ENCODE measurements at regions not wholly inside any gene's neighbourhood (a gene's known extent, or its start where the extent isn't known, plus 50 kb on each side); places are given as distances from the start of the nearest gene placed in this dataset.

DNA sequence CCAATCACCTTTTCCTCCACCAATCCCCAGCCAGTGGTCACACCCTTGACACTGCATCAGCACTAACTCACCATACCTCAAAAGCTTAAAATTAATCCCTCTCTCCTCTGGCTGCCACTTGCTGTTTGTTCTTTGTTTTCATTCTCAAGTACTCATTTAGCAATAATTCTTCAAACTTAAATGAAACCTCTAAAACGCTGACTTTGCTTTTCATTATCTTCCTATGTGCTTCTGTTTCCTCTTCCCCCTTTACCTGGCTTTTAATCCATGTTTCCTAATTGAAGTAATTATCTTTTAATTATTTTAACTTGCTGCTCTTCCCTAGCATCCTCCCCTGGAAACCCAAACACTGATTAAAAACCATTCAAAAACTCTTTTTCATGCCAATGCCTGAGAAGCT, 348.9 kb upstream of the MEOX2 start (continued):
- TF ChIP-seq, protein P1, sequence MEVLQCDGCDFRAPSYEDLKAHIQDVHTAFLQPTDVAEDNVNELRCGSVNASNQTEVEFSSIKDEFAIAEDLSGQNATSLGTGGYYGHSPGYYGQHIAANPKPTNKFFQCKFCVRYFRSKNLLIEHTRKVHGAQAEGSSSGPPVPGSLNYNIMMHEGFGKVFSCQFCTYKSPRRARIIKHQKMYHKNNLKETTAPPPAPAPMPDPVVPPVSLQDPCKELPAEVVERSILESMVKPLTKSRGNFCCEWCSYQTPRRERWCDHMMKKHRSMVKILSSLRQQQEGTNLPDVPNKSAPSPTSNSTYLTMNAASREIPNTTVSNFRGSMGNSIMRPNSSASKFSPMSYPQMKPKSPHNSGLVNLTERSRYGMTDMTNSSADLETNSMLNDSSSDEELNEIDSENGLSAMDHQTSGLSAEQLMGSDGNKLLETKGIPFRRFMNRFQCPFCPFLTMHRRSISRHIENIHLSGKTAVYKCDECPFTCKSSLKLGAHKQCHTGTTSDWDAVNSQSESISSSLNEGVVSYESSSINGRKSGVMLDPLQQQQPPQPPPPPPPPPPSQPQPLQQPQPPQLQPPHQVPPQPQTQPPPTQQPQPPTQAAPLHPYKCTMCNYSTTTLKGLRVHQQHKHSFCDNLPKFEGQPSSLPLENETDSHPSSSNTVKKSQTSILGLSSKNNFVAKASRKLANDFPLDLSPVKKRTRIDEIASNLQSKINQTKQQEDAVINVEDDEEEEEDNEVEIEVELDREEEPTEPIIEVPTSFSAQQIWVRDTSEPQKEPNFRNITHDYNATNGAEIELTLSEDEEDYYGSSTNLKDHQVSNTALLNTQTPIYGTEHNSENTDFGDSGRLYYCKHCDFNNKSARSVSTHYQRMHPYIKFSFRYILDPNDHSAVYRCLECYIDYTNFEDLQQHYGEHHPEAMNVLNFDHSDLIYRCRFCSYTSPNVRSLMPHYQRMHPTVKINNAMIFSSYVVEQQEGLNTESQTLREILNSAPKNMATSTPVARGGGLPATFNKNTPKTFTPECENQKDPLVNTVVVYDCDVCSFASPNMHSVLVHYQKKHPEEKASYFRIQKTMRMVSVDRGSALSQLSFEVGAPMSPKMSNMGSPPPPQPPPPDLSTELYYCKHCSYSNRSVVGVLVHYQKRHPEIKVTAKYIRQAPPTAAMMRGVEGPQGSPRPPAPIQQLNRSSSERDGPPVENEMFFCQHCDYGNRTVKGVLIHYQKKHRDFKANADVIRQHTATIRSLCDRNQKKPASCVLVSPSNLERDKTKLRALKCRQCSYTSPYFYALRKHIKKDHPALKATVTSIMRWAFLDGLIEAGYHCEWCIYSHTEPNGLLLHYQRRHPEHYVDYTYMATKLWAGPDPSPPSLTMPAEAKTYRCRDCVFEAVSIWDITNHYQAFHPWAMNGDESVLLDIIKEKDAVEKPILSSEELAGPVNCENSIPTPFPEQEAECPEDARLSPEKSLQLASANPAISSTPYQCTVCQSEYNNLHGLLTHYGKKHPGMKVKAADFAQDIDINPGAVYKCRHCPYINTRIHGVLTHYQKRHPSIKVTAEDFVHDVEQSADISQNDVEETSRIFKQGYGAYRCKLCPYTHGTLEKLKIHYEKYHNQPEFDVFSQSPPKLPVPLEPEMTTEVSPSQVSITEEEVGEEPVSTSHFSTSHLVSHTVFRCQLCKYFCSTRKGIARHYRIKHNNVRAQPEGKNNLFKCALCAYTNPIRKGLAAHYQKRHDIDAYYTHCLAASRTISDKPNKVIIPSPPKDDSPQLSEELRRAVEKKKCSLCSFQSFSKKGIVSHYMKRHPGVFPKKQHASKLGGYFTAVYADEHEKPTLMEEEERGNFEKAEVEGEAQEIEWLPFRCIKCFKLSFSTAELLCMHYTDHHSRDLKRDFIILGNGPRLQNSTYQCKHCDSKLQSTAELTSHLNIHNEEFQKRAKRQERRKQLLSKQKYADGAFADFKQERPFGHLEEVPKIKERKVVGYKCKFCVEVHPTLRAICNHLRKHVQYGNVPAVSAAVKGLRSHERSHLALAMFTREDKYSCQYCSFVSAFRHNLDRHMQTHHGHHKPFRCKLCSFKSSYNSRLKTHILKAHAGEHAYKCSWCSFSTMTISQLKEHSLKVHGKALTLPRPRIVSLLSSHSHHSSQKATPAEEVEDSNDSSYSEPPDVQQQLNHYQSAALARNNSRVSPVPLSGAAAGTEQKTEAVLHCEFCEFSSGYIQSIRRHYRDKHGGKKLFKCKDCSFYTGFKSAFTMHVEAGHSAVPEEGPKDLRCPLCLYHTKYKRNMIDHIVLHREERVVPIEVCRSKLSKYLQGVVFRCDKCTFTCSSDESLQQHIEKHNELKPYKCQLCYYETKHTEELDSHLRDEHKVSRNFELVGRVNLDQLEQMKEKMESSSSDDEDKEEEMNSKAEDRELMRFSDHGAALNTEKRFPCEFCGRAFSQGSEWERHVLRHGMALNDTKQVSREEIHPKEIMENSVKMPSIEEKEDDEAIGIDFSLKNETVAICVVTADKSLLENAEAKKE (CRISPR knock-in tag; IDR thresholded peaks at IDR 0.05) = no peak

DNA sequence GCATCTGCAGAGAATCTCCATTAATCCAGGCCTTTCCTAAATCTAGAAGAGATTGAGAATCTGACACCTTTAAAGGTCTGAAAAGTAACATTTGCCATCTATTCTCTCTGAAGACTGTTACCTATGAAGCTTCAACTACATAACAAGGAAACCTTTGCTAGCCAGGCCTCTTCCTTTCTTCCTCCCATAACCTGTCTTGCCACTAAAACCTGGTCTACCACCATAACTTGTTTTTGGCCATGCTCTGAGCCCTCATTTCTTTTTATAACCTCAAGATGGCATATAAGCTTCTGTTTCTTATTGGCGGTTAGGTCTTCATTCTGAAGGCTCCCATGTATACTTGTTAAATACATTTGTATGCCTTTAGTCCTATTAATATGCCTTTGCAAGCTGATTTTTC, 348.4 kb upstream of the MEOX2 start:
- no peaks in the 10 kb centered on the region for H3K27me3 ChIP-seq (ENCODE audit: insufficient read depth)
- no peaks in the 10 kb centered on the region for H3K79me2 ChIP-seq (replicated peaks; ENCODE audit: insufficient read depth)
- Mint-ChIP-seq H3K4me1 (peaks cover 2% of the 10 kb centered on the region; the same call in 2 of the 3 replicates), H3K27me3 (ENCODE audit: insufficient read depth, low read depth, poor library complexity) (no peaks in the 10 kb centered on the region), H3K4me3 (no peak overlapping the region), H3K27ac (no peak overlapping the region), H3K36me3 (ENCODE audit: low read depth) (peaks cover 3% of the 10 kb centered on the region; the same call in 1 of the 3 replicates), H3K9me3 (no peaks in the 10 kb centered on the region; the same call in 2 of the 3 replicates)
- H4K20me1 ChIP-seq (replicated peaks; ENCODE audit: insufficient read depth) = no peaks in the 10 kb centered on the region
- no peaks in the 10 kb centered on the region; the same call in 1 of the 2 replicates for H3K4me1 ChIP-seq (ENCODE audit: insufficient read depth)
- H3K9me2 ChIP-seq (ENCODE audit: insufficient read depth) = no peaks in the 10 kb centered on the region
- no peaks in the 10 kb centered on the region for H3F3A ChIP-seq (replicated peaks; ENCODE audit: low read depth)
- no peak for DNase-seq (ENCODE audit: low spot score)
- no peak overlapping the region for H3K4me3 ChIP-seq
- H3K36me3 ChIP-seq (ENCODE audit: insufficient read depth) = no peaks in the 10 kb centered on the region
- no peak overlapping the region for H2AFZ ChIP-seq
- ATAC-seq = no peak
- TF ChIP-seq NANOG (IDR thresholded peaks at IDR 0.05; ENCODE audit: borderline replicate concordance) (no peak), EZH2 (IDR thresholded peaks at IDR 0.05; ENCODE audit: low read depth, unreplicated experiment) (no peak), ZNF114 (CRISPR knock-in tag; IDR thresholded peaks at IDR 0.05) (no peak), JUNB (IDR thresholded peaks at IDR 0.05; ENCODE audit: unreplicated experiment) (no peak), STAT1 (IDR thresholded peaks at IDR 0.05; ENCODE audit: unreplicated experiment) (no peak), POLR2AphosphoS5 (IDR thresholded peaks at IDR 0.05; ENCODE audit: low read depth) (no peak)
- TF ChIP-seq, protein P2, sequence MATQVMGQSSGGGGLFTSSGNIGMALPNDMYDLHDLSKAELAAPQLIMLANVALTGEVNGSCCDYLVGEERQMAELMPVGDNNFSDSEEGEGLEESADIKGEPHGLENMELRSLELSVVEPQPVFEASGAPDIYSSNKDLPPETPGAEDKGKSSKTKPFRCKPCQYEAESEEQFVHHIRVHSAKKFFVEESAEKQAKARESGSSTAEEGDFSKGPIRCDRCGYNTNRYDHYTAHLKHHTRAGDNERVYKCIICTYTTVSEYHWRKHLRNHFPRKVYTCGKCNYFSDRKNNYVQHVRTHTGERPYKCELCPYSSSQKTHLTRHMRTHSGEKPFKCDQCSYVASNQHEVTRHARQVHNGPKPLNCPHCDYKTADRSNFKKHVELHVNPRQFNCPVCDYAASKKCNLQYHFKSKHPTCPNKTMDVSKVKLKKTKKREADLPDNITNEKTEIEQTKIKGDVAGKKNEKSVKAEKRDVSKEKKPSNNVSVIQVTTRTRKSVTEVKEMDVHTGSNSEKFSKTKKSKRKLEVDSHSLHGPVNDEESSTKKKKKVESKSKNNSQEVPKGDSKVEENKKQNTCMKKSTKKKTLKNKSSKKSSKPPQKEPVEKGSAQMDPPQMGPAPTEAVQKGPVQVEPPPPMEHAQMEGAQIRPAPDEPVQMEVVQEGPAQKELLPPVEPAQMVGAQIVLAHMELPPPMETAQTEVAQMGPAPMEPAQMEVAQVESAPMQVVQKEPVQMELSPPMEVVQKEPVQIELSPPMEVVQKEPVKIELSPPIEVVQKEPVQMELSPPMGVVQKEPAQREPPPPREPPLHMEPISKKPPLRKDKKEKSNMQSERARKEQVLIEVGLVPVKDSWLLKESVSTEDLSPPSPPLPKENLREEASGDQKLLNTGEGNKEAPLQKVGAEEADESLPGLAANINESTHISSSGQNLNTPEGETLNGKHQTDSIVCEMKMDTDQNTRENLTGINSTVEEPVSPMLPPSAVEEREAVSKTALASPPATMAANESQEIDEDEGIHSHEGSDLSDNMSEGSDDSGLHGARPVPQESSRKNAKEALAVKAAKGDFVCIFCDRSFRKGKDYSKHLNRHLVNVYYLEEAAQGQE (IDR thresholded peaks at IDR 0.05; ENCODE audit: unreplicated experiment) = no peak
- TF ChIP-seq, protein P3, sequence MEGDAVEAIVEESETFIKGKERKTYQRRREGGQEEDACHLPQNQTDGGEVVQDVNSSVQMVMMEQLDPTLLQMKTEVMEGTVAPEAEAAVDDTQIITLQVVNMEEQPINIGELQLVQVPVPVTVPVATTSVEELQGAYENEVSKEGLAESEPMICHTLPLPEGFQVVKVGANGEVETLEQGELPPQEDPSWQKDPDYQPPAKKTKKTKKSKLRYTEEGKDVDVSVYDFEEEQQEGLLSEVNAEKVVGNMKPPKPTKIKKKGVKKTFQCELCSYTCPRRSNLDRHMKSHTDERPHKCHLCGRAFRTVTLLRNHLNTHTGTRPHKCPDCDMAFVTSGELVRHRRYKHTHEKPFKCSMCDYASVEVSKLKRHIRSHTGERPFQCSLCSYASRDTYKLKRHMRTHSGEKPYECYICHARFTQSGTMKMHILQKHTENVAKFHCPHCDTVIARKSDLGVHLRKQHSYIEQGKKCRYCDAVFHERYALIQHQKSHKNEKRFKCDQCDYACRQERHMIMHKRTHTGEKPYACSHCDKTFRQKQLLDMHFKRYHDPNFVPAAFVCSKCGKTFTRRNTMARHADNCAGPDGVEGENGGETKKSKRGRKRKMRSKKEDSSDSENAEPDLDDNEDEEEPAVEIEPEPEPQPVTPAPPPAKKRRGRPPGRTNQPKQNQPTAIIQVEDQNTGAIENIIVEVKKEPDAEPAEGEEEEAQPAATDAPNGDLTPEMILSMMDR (conservative IDR thresholded peaks at IDR 0.05; ENCODE audit: low read depth in 2 of 2) = no peak
- H3K27ac ChIP-seq (ENCODE audit: low read depth) = no peak overlapping the region
- H3K4me2 ChIP-seq = no peak overlapping the region

All from GM23338 (cell line).